Stimulated activated naive CD4-positive, alpha-beta T cell (primary cell): ENCODE measurements at regions not wholly inside any gene's neighbourhood (a gene's known extent, or its start where the extent isn't known, plus 50 kb on each side); places are given as distances from the start of the nearest gene placed in this dataset.

ENCODE experiments used
- DNase-seq, 6 experiments: peaks; one replicate each; lab custom pipeline; 2025; lab: John Stamatoyannopoulos, UW

DNA sequence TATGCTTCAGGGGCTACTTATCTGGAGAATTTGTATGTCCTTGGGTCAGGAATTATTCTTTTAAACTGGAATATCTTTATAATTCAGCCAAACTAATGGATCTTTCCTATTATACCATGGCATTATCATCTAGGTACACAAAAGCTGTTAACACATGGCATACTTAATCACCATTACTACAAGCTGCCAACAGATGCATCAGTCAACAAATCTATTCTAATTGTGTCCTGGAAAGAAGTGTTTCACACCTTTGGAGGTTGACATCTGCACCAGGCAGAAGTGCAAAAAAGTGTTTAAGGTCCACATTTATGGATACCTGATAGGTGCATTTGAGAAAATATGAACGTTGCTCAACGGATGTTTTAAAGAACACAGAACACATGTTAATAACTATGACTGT lies 470.2 kb upstream of the ADGRL2 start:
- no peak for DNase-seq

GRCh38 chr1:81330111-81330510 lies 470.6 kb upstream of the ADGRL2 start:
- no peak for DNase-seq

- DNase-seq: no peak
These were observed 471.7 kb upstream of the ADGRL2 start for GRCh38 chr1:81329041-81329440.

DNA sequence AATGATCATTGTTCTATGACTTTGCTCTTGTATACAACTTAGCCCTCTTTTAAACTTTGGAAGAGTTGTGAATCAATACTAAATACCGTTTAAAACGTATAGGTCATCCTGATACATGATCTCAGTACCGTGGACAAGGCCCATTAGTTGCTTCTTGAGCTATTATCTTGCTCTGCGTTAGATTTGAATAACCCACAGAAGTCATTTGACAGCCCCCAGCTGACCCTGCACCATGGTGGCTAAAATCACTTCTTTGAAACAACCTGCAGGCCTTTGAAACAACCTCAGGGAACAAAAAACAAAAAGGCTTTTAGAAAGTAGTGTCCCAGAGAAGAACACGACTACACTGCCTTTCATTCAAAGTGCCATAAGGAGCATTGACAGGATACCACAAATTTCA lies 473.0 kb upstream of the ADGRL2 start:
- no peak for DNase-seq

- no peak for DNase-seq
These were observed 473.5 kb upstream of the ADGRL2 start for GRCh38 chr1:81327103-81327710.

GRCh38 chr1:81326212-81326611 lies 474.5 kb upstream of the ADGRL2 start:
- no peak for DNase-seq

DNA sequence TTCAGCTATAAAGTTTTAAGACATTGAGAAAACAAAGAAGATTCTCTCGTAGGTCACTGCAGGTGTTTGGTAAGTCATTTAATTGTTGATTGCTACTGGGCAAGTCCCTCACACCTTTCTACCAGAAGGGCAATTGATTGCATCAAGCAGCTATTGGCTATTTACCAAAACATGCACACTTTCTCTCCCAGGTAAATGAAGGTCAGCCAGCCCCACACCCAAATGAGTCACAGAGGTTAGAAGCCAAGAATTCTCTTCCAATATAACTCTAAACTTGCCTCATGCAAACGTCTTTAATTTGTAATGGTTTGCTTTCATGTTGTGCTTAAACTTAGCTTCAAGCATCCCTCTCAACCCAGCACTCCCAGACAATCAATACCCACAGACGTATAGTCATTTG lies 475.3 kb upstream of the ADGRL2 start:
- DNase-seq: no peak

GRCh38 chr1:81323862-81324261 lies 476.9 kb upstream of the ADGRL2 start:
- DNase-seq: no peak

- no peak for DNase-seq
These were observed 483.5 kb upstream of the ADGRL2 start for GRCh38 chr1:81317191-81317590.

GRCh38 chr1:81314513-81315233 lies 486.1 kb upstream of the ADGRL2 start:
- DNase-seq: no peak

DNA sequence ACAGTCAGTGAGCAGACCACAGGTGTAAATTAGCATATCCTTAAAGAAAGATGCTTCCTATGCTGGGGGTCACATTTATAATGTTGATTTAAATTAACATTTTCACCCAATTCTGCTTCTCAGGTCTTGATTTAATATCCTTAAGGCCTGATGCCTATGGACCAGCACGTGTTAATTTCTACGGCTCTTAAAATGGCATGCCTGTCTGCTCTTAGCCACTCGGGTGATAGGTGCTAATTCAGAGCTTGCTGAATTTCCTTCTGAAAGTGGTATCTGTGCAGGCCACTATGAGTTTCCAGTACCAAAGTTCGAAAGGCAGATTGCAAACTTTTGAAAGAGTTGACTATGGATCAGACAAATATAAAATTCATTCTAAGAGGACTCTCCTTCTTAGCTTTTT lies 487.4 kb upstream of the ADGRL2 start:
- DNase-seq: no peak

- DNase-seq: no peak
These were observed 488.4 kb upstream of the ADGRL2 start for GRCh38 chr1:81312272-81312754.

- DNase-seq: no peak
These were observed 490.5 kb upstream of the ADGRL2 start for GRCh38 chr1:81310250-81310649.

DNA sequence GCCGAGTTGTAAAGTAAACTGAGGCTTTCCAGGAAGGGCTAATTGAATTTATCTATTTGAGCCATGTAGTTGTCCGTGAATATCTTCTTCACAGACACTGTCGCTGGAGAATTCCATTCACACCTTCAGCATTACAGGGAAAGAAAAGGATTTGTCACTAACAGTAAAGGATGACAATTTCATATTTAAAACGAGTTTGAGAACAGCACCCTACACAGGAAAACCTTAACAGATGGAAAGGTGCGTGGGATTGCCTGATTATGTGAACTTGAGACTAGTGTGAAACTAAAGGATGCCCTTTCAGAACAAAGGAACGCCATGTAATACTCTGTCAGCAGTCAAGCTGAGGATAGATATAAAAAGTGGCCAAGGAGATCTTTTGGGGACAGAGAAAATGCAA lies 492.5 kb upstream of the ADGRL2 start:
- DNase-seq: no peak

DNA sequence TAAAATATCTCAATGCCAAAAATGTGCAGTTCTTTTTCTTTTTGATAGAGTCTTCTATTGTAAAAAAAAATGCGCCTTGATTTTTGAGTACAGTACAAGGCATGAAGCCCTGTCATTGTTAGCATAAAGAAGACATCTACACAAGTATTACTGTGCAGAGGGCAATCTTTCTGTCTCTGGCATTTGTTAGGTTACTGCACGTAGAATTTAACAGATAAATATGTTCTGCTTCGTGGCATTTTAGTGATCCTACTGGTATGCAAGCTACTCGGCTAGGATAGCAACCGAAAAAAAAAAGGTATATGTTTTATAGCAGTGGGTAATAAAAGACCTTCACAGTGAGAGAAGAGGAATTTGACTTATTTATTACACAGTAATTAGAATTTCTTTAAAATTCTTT lies 492.9 kb upstream of the ADGRL2 start:
- DNase-seq: no peak

- no peak for DNase-seq
These were observed 494.7 kb upstream of the ADGRL2 start for GRCh38 chr1:81305997-81306452.

DNA sequence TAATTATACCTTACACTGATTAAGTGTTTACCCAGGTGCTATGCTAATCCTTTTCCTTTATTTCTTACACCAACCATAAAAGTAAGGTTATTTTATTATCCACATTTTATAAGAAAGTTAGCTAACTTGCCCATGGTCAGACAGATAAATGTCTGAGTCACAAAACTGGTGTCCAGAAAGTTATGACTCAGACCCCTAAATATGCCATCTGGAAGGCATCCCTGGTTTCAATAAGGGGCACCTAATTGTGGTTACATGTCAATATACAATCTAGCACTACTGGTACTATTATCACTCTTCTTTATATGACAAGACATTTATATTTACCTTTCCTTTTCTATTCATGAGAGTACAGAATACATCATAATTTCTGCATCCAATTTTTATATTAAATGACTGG lies 496.5 kb upstream of the ADGRL2 start:
- DNase-seq: no peak

DNA sequence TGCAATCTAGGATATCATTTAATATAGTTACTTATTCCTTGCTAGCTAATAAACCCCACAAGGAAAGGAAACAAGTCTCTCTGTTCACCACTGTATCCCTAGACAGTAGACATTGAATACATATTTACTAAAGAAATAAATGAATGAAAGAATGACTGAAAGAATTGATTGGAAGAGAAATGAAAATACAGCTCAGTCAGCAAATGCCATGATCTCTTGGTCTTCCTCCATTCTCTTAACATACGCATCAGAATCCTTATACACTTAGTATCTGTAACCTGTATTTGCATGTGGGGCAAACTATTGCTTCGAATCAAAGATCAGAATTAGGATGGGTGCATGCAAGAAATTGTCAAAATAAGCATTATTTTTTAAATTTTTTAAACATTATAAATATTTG lies 500.8 kb upstream of the ADGRL2 start:
- no peak for DNase-seq

GRCh38 chr1:81298266-81298665 lies 502.5 kb upstream of the ADGRL2 start:
- DNase-seq: no peak

DNA sequence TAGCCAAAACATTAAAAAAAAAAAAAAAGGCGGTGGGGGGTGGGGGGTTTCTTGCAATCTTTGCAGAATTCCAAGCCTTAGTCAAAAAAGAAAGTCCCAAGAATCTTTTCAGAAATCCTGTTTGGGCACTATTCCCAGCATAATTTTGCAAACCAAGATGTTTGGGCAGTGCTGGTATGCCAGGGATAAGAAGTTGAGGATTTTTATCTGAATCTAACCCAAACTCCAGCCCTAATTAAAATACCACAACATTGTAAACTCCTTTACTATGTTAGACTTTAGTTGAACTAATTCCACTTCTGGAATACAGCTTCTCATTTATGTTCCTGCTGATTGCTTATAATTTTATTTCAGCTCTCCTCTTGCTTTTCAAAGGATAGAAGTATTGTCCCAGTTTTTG lies 504.1 kb upstream of the ADGRL2 start:
- no peak for DNase-seq

DNA sequence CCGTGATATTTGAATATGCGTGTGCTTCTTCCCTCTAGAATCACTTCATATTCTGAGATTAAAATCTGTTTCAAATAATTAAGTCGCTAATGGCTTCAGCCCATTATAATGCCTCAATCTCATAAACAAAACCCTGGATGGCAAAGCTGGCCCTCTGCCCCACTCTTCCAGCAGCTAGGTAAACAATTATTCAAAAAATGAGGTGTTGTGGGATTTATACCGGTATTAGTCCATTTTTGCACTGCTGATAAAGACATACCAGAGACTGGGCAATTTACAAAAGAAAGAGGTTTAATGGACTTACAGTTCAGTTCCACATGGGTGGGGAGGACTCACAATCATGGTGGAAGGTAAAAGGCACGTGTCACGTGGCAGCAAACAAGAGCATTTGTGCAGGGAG lies 510.4 kb upstream of the ADGRL2 start:
- no peak for DNase-seq

DNA sequence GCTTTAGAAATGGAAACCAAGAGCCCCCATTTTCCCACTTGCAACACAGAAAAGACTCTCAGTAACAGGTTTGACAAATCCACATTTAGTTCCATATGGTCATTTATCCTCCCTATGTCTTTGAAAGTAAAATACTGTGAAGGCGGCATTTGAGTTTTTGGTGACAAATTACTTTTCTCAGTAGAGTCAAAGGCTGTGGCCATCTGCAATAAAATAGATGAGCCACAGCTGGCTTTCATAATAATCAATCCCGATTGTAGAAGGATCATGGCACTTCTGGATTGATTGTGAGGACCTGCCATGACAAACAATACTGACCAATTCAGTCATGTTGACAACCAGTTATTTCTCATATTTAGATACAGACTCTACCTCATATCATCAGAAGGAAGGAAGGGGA lies 512.0 kb upstream of the ADGRL2 start:
- no peak for DNase-seq

DNA sequence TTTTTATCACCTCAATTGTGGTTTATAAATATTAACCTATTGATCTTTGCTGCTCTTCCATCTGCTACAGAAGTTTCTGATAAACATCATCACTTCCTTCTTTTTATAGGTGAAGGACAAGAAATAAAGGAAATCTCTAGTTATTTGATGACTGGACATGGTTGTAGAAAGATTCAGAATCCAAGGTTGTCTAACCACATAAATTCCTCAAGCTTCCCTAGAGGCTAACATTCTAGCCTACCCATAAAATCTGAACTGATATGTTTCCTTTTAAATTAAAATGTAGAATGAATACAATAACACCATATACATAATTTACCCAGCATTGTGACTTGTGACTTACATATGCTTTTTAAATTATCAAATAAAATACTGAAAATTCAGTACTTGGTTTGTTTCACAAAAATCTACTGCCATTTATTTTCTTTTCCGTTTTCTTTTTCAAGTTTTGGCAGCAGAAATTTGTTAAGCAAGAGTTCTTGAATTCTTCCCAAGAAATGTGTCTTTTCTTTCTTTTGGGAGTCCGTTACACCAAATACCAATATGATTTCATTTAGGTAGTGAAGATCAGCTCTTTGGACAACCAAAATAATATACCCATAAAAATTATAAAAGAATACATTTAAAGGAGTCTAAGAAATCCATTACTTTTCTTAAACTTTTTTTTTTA lies 513.2 kb upstream of the ADGRL2 start:
- DNase-seq: no peak
